ENCODE measurements at regions not wholly inside any gene's neighbourhood (a gene's known extent, or its start where the extent isn't known, plus 50 kb on each side); places are given as distances from the start of the nearest gene placed in this dataset.

GRCh38 chr13:104580931-104581330, 1514.7 kb upstream of the SLC10A2 start:
- TF ChIP-seq CTCF (IDR thresholded peaks at IDR 0.05; ENCODE audit: low read length) = no peak
- no peak for TF ChIP-seq EZH2 (IDR thresholded peaks at IDR 0.05; ENCODE audit: borderline replicate concordance, low read length)
